Kidney (tissue), 13 donors: ENCODE measurements at regions not wholly inside any gene's neighbourhood (a gene's known extent, or its start where the extent isn't known, plus 50 kb on each side); places are given as distances from the start of the nearest gene placed in this dataset.

Source experiments
- DNase-seq, 5 donors: peaks; one replicate each; pipeline ENCODE4 v3.0.0-alpha.2; 2013 to 2020
- FAIRE-seq: peaks from 2 replicates; lab custom pipeline; 2012; peaks lifted over from hg19 to GRCh38; lab: Jason Lieb, UNC
- H3K27ac ChIP-seq, 2 donors: one replicate each; pipeline ENCODE4 v1.7.0; 2013; ENCODE audit warnings: low read depth in 2 of 2, low read length in 2 of 2, inconsistent platforms in 1 of 2
- H3K27me3 ChIP-seq: one replicate; pipeline ENCODE4 v1.7.1; 2013; ENCODE audit warnings: low read length, inconsistent platforms; ENCODE audit not compliant: control insufficient read depth, insufficient read depth
- H3K36me3 ChIP-seq, 3 donors: one replicate each; pipeline versions ENCODE4 v1.7.0 to v1.7.1; 2013; ENCODE audit warnings: low read length in 3 of 3, control low read depth in 1 of 3, inconsistent platforms in 1 of 3; ENCODE audit not compliant: insufficient read depth in 3 of 3, control insufficient read depth in 2 of 3
- H3K4me1 ChIP-seq, 3 donors: one replicate each; pipeline versions ENCODE4 v1.7.0 to v1.7.1; 2013; ENCODE audit warnings: low read length in 3 of 3, inconsistent platforms in 1 of 3, low read depth in 1 of 3; ENCODE audit not compliant: control insufficient read depth in 2 of 3, insufficient read depth in 2 of 3
- H3K4me3 ChIP-seq, 3 donors: one replicate each; pipeline versions ENCODE4 v1.7.0 to v1.8.1; 2013; ENCODE audit warnings: low read length in 3 of 3, control low read depth in 1 of 3, inconsistent platforms in 1 of 3
- H3K9ac ChIP-seq, 3 donors: one replicate each; pipeline versions ENCODE4 v1.7.0 to v1.7.1; 2013; ENCODE audit warnings: low read length in 3 of 3, control low read depth in 1 of 3, inconsistent platforms in 1 of 3
- H3K9me3 ChIP-seq, 3 donors: one replicate each; pipeline versions ENCODE4 v1.7.0 to v1.7.1; 2013; ENCODE audit warnings: low read length in 3 of 3, control low read depth in 1 of 3, inconsistent platforms in 1 of 3; ENCODE audit not compliant: control insufficient read depth in 2 of 3, insufficient read depth in 1 of 3
- CTCF ChIP-seq: IDR thresholded peaks from 3 replicates; pipeline ENCODE4 v1.5.1; 2012; ENCODE audit warnings: mild to moderate bottlenecking, moderate library complexity, borderline replicate concordance; ENCODE audit not compliant: insufficient read depth; ENCODE audit errors: extremely low read depth
- intact Hi-C: fragments of 100-400 bp; cut with DNase I; formaldehyde crosslinking; loops from one replicate; pipeline ENCODE4 v1.11.1; 2022
- donor health status: control.
- donor health status: control.
- donor health status: control.
- donor health status: control.
- donor health status: control.
- donor health status: DM: yes; HTN: yes; CAD: no.
- donor health status: Normal renal cell carcinoma (clear cell type).

DNA sequence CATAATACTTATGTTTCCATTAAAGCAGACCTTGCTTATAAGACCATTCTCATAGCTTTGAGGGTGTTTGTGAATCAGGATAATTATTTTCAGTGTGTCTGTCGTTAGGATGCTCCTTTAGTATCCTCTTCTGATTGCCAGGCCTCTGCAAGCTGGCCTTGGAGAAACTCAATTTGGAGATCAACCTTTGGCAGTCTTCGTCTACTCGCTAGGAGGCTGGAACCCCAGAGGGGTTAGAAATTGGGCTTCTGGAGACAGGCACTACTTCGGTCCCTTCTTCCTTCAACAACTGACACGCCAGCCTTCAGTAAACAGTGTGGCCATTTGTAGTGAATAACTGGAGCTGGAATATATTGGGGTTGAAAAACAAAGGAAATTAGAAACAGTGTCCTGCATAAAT is 100.8 kb upstream of the CITED2 start:
- DNase-seq (peak in 2 of 5 donors; percentile 19), FAIRE-seq (no peak)
- peak overlapping the region; percentile 2 to 39 for H3K27ac ChIP-seq
- H3K36me3 ChIP-seq, result no peaks in the 10 kb centered on the region
- no peak for TF ChIP-seq CTCF
- H3K9ac ChIP-seq, result no peak overlapping the region
- no peaks in the 10 kb centered on the region for H3K27me3 ChIP-seq
- H3K9me3 ChIP-seq, result no peaks in the 10 kb centered on the region
- intact Hi-C loops, result no loop called here
- no peak overlapping the region for H3K4me3 ChIP-seq
- peaks cover 12 to 19% (median 16%) of the 10 kb centered on the region in 3 donors for H3K4me1 ChIP-seq

DNA sequence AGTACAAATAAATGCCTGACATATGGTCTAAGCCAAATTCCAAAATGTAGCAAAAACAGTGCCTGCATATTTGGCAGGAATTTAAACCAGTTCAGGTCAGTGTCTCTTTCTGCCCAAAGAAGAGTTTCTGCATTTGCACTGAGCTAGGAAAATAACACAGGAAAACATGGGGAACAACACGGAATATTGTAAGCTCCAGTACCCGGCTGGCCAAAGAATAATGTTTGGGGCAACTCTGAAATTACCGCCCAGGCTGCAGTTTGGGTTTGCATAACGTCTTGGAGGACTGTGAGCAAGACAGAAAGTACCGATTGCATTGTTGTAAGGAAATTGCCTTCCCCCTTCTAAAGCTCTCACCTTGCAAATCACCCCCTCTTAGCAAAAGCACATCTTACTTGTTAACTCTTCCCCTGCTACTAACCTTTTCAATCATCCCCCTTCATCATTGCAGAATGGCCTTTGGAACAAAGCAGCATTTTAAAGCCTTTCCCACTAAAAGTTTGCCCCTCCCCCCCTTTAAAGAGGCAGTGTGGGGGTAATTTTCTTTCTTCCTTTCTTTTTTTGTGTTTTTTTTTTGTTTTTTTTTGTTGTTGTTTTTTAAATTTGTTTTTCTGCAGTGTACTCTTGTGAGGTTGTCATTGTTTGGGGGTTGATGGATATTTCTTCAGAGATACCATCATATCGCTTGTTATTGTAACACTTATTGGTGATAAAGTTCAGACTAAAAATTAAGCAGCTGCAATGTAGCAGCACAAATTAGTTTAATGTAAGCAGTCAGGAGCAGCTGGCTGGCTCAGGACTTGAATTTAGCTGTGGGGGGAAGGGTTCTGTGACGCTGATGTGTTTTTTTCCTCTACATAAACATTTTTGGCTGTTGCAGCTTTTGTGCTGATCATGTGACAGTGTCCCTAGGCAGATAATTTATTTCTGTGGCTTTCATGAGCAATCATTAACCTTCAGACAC is 100.0 kb upstream of the CITED2 start:
- no peaks in the 10 kb centered on the region for H3K36me3 ChIP-seq
- H3K27ac ChIP-seq, result peak overlapping the region; percentile 63 to 65
- intact Hi-C loops, result no loop called here
- H3K9me3 ChIP-seq, result no peaks in the 10 kb centered on the region
- no peaks in the 10 kb centered on the region for H3K27me3 ChIP-seq
- no peak for TF ChIP-seq CTCF
- H3K4me3 ChIP-seq, result peak overlapping the region; percentile 28 to 62 (median 53)
- DNase-seq (peak in 4 of 5 donors; percentile 74 to 94 (median 83)), FAIRE-seq (peak; percentile 56)
- peaks cover 12 to 19% (median 16%) of the 10 kb centered on the region in 3 donors for H3K4me1 ChIP-seq
- peak overlapping the region in 1 of 3 donors; percentile 52 for H3K9ac ChIP-seq

DNA sequence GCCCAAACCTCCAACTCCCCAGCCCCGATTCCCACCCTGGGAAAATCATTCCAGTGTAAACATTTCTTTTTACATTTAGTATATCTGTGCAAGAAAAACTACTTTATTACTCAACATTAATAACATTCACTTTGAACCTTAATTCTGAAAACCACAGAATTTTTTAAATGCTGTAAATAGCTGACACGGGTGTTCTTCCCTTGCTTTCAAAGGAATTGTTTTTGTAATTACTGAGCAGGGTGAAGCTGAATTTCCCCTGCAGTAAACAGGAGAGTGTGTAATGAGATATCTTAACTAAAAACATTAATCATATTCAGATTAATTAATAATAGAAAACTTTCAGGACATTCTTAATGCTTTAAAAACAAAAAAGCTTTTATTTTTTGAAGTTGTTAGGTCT is 99.3 kb upstream of the CITED2 start:
- DNase-seq, result peak in 1 of 5 donors; percentile 54
- intact Hi-C loops, result no loop called here
- FAIRE-seq, result no peak
- no peak for TF ChIP-seq CTCF
- H3K9ac ChIP-seq, result peak overlapping the region in 1 of 3 donors; percentile 32
- peak overlapping the region; percentile 63 to 69 for H3K27ac ChIP-seq
- H3K4me1 ChIP-seq, result peaks cover 12 to 19% (median 16%) of the 10 kb centered on the region in 3 donors
- H3K9me3 ChIP-seq, result no peaks in the 10 kb centered on the region
- H3K27me3 ChIP-seq, result no peaks in the 10 kb centered on the region
- peak overlapping the region in 2 of 3 donors; percentile 53 to 62 for H3K4me3 ChIP-seq
- no peaks in the 10 kb centered on the region for H3K36me3 ChIP-seq
